ENCODE measurements at regions not wholly inside any gene's neighbourhood (a gene's known extent, or its start where the extent isn't known, plus 50 kb on each side); places are given as distances from the start of the nearest gene placed in this dataset.

- Histone ChIP-seq H3K79me1 (ENCODE audit: low read depth, low read length) (no peaks in the 10 kb centered on the region), H4K5ac (ENCODE audit: insufficient read length, low read depth, low read length) (no peak overlapping the region), H3K4me3 (ENCODE audit: extremely low read depth in 1 of 4, insufficient read depth in 2 of 4, low read depth in 3 of 4, low read length in 4 of 4) (no peak overlapping the region), H3K9me3 (ENCODE audit: insufficient read depth in 2 of 2, low read depth in 1 of 2, low read length in 1 of 2) (no peaks in the 10 kb centered on the region), H3K23ac (ENCODE audit: insufficient read length) (no peak overlapping the region), H3K4ac (replicated peaks; ENCODE audit: insufficient read length, low read depth, low read length) (no peak overlapping the region), H3K4me2 (ENCODE audit: insufficient read depth in 1 of 2, low read depth in 2 of 2, low read length in 2 of 2) (no peak overlapping the region), H2BK120ac (replicated peaks; ENCODE audit: low read depth, low read length) (no peak overlapping the region), H3K79me2 (ENCODE audit: control insufficient read depth in 1 of 2, insufficient read depth in 2 of 2, low read length in 2 of 2) (no peaks in the 10 kb centered on the region), H4K20me1 (replicated peaks in 1 of 2; ENCODE audit: control insufficient read depth in 1 of 2, insufficient read depth in 2 of 2, low read length in 2 of 2) (no peaks in the 10 kb centered on the region), H2AFZ (ENCODE audit: low read length) (peak overlapping the region; percentile 64; the same call in 1 of the 2 replicates), H3K27ac (ENCODE audit: low read depth, low read length) (no peak overlapping the region), H3K18ac (ENCODE audit: extremely low read depth, low read length) (no peak overlapping the region), H2AK5ac (ENCODE audit: low read depth, low read length) (no peak overlapping the region), H3K4me1 (replicated peaks in 1 of 4; ENCODE audit: control insufficient read depth in 3 of 4, insufficient read depth in 4 of 4, low read length in 3 of 4) (peaks cover 0 to 3% (median 1%) of the 10 kb centered on the region in 4 experiments; a peak in 2 of 7 replicates), H2BK20ac (ENCODE audit: low read length) (no peak overlapping the region), H3K56ac (replicated peaks; ENCODE audit: insufficient read length, low read depth, low read length) (no peak overlapping the region), H3K36me3 (ENCODE audit: control insufficient read depth in 2 of 4, insufficient read depth in 4 of 4, low read length in 3 of 4) (no peaks in the 10 kb centered on the region), H4K91ac (replicated peaks; ENCODE audit: insufficient read length, low read length) (no peak overlapping the region), H3K14ac (ENCODE audit: insufficient read length) (no peak overlapping the region), H4K8ac (ENCODE audit: extremely low read depth, insufficient read depth, low read length) (no peak overlapping the region), H2BK5ac (ENCODE audit: low read depth, low read length) (no peak overlapping the region), H3K27me3 (replicated peaks in 1 of 4; ENCODE audit: control insufficient read depth in 3 of 4, extremely low read depth in 1 of 4, insufficient read depth in 3 of 4, low read length in 3 of 4) (no peaks in the 10 kb centered on the region; a peak in 1 of 7 replicates), H2BK12ac (ENCODE audit: low read depth, low read length) (no peak overlapping the region), H3K9ac (replicated peaks in 1 of 4; ENCODE audit: extremely low read depth in 1 of 4, low read depth in 3 of 4, low read length in 3 of 4) (no peak overlapping the region), H3K23me2 (ENCODE audit: low read depth, low read length) (no peaks in the 10 kb centered on the region), H2BK15ac (ENCODE audit: low read length) (no peak overlapping the region)
- no peak for FAIRE-seq
- TF ChIP-seq RAD21 (IDR thresholded peaks at IDR 0.05 in 1 of 2, conservative IDR thresholded peaks at IDR 0.05 in 1 of 2; ENCODE audit: low read depth in 2 of 2, low read length in 2 of 2) (no peak), MAX (IDR thresholded peaks at IDR 0.05) (no peak), TAF1 (IDR thresholded peaks at IDR 0.05; ENCODE audit: low read depth, low read length) (no peak), POLR2A (IDR thresholded peaks at IDR 0.05; ENCODE audit: control extremely low read depth in 1 of 2, low read depth in 2 of 2, low read length in 2 of 2) (no peak), GTF2F1 (IDR thresholded peaks at IDR 0.05; ENCODE audit: borderline replicate concordance, low read depth, low read length) (no peak), ZNF274 (IDR thresholded peaks at IDR 0.05; ENCODE audit: borderline replicate concordance, extremely low read depth, low read length) (no peak)
- DNase-seq (ENCODE audit: low read depth in 1 of 2, low spot score in 2 of 2): no peak
- WGBS, 2 experiments (ENCODE audit: extremely low coverage in 1 of 2, insufficient coverage in 1 of 2, insufficient read length in 1 of 2, insufficient replicate concordance in 2 of 2, low coverage in 1 of 2, low lambda C conversion rate in 2 of 2, missing lambda C conversion rate in 1 of 2): 86% methylated on average over 8 of the region's 8 CpGs; no CpG with 5 or more reads in 1 of the 2 experiments
- POLR2A ChIA-PET (ENCODE audit: partially characterized antibody): no interaction called here
- CTCF ChIA-PET (ENCODE audit: partially characterized antibody): interaction anchor here (3.1 kb wide), 1 partner anchor 14 kb away, joined by 7 read pairs; no protein-coding TSS in a partner anchor
These were observed 65.7 kb upstream of the PPM1B start for GRCh38 chr2:44102790-44103562.
